TTC549 (cell line): ENCODE measurements at regions not wholly inside any gene's neighbourhood (a gene's known extent, or its start where the extent isn't known, plus 50 kb on each side); places are given as distances from the start of the nearest gene placed in this dataset.

Experiments used
- FAIRE-seq: peaks from 2 replicates; lab custom pipeline; 2012; peaks lifted over from hg19 to GRCh38; lab: Jason Lieb, UNC

GRCh38 chr1:244970744-244971551 lies 106.6 kb upstream of the HNRNPU start:
- FAIRE-seq, result peak; percentile 87

- no peak for FAIRE-seq
Observed at GRCh38 chr1:244970236-244970743, 105.9 kb upstream of the HNRNPU start.

- FAIRE-seq, result no peak
Observed at GRCh38 chr1:244969355-244970235, 105.3 kb upstream of the HNRNPU start.

GRCh38 chr1:244968881-244969280 lies 104.5 kb upstream of the HNRNPU start:
- peak; percentile 89 for FAIRE-seq

GRCh38 chr1:244968471-244968871 lies 104.1 kb upstream of the HNRNPU start:
- no peak for FAIRE-seq

- FAIRE-seq, result no peak
Observed at GRCh38 chr1:244967159-244967558, 102.8 kb upstream of the HNRNPU start.

GRCh38 chr1:244965185-244966030 lies 101.1 kb upstream of the HNRNPU start:
- no peak for FAIRE-seq

GRCh38 chr1:244964112-244964971 lies 100.0 kb upstream of the HNRNPU start:
- peak; percentile 95 for FAIRE-seq

- no peak for FAIRE-seq
Observed at GRCh38 chr1:244963231-244963826, 99.0 kb upstream of the HNRNPU start.

GRCh38 chr1:244962130-244962529 lies 97.8 kb upstream of the HNRNPU start:
- FAIRE-seq, result no peak

GRCh38 chr1:244960904-244961303 lies 96.6 kb upstream of the HNRNPU start:
- no peak for FAIRE-seq

GRCh38 chr1:244958593-244958992 lies 94.2 kb upstream of the HNRNPU start:
- no peak for FAIRE-seq

- FAIRE-seq, result no peak
Observed at GRCh38 chr1:244957525-244957924, 93.2 kb upstream of the HNRNPU start.

GRCh38 chr1:244957122-244957521 lies 92.8 kb upstream of the HNRNPU start:
- FAIRE-seq, result no peak

- FAIRE-seq, result no peak
Observed at GRCh38 chr1:244955661-244956060, 91.3 kb upstream of the HNRNPU start.

- FAIRE-seq, result no peak
Observed at GRCh38 chr1:244954359-244954758, 90.0 kb upstream of the HNRNPU start.

GRCh38 chr1:244953901-244954300 lies 89.6 kb upstream of the HNRNPU start:
- no peak for FAIRE-seq

- FAIRE-seq, result no peak
Observed at GRCh38 chr1:244952940-244953339, 88.6 kb upstream of the HNRNPU start.

GRCh38 chr1:244952280-244952933 lies 88.1 kb upstream of the HNRNPU start:
- FAIRE-seq, result no peak

- FAIRE-seq, result no peak
Observed at GRCh38 chr1:244948416-244948815, 84.1 kb upstream of the HNRNPU start.
